ENCODE measurements at regions not wholly inside any gene's neighbourhood (a gene's known extent, or its start where the extent isn't known, plus 50 kb on each side); places are given as distances from the start of the nearest gene placed in this dataset.

DNA sequence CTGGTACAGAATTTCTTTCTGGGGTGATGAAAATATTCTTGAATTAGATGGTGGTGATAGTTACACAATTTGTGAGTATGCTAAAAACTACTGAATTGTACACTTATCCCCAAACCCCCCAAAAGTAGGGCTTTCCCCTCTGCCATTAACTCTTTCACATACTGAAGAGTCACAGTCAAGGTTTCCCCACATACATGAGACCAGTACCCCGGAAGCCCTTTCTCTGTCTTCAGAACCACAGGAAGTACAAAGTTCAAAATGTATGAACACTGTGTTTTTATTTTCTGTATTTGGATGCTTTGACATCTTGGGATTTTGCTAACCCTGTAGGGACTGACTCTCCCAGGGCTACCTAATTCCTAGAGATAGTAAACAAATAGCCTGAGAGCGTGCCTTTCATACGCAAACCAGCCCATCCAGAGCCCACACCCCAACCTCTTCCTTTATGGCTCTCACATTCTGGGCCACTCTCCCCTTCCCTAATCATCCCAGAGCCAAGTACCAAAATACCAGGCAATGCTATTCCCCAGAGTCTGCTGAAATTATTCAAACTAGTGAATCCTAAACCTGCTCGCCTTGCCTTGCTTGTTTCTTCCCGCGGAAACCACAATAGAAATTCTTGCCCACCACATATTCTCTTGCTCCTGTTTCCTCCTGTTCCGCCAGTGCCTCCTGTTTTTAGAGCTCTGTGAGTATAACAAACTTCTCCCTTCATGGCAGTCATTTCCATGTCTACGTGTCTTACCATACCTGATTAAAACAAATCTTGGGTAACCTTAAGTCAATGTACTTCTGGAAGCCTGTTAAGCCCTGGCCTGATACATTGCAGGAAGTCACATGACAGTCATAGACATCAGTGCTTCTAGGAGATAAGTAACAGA lies 524.8 kb downstream of the FUT8 start:
- Histone ChIP-seq H3K27me3 (ENCODE audit: insufficient read depth, low read length, poor library complexity, severe bottlenecking) (no peaks in the 10 kb centered on the region), H3K4me1 (ENCODE audit: insufficient read depth, low read length) (peaks cover 22% of the 10 kb centered on the region), H3K4me3 (ENCODE audit: low read length) (peak overlapping the region; percentile 16), H3K9me3 (ENCODE audit: low read length) (no peaks in the 10 kb centered on the region), H3K36me3 (ENCODE audit: insufficient read depth, low read length) (no peaks in the 10 kb centered on the region), H3K27ac (ENCODE audit: low read depth, low read length) (no peak overlapping the region)
- ChIA-PET POLR2A (no interaction called here), CTCF (no interaction called here)
- peaks cover 0 to 19% (median 6%) of the 10 kb centered on the region in 3 donors for H3K36me3 Mint-ChIP-seq
- H3K4me1 Mint-ChIP-seq: peaks cover 44 to 77% (median 69%) of the 10 kb centered on the region in 3 donors
- H3K27ac Mint-ChIP-seq: peak overlapping the region in 6 of 8 donors; percentile 24 to 81 (median 64)
- peaks cover 0 to 3% (median 0%) of the 10 kb centered on the region in 5 donors for H3K9me3 Mint-ChIP-seq
- peak overlapping the region in 5 of 7 donors; percentile 60 to 74 (median 66) for H3K4me3 Mint-ChIP-seq
- no peak for DNase-seq
- no peaks in the 10 kb centered on the region for H3K27me3 Mint-ChIP-seq

DNA sequence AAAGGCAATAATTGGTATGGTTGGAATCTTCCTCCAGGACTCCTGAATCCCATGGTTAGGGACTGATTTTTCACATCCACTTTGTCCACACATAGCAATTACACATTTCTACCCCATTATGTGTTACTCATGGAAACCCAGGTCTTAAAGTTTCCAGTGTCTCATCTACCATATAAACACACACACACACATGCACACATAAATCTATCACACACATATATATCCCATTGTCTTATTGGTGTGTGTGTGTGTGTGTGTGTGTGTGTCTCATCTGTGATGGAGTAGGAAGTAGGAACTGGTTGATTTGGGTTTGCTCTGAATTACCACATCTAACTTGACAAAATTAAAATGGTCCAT lies 525.4 kb downstream of the FUT8 start:
- Mint-ChIP-seq H3K9me3 (peaks cover 0 to 3% (median 0%) of the 10 kb centered on the region in 5 donors), H3K4me1 (peaks cover 41 to 73% (median 65%) of the 10 kb centered on the region in 3 donors), H3K27ac (peak overlapping the region in 2 of 8 donors; percentile 71 to 77), H3K36me3 (peaks cover 0 to 15% (median 5%) of the 10 kb centered on the region in 3 donors), H3K4me3 (peak overlapping the region in 4 of 7 donors; percentile 33 to 74 (median 68)), H3K27me3 (no peaks in the 10 kb centered on the region)
- CTCF ChIA-PET: no interaction called here
- H3K27me3 ChIP-seq (ENCODE audit: insufficient read depth, low read length, poor library complexity, severe bottlenecking): no peaks in the 10 kb centered on the region
- DNase-seq: no peak
- POLR2A ChIA-PET: no interaction called here
- no peaks in the 10 kb centered on the region for H3K9me3 ChIP-seq (ENCODE audit: low read length)
- H3K4me1 ChIP-seq (ENCODE audit: insufficient read depth, low read length): peaks cover 22% of the 10 kb centered on the region
- H3K27ac ChIP-seq (ENCODE audit: low read depth, low read length): no peak overlapping the region
- peak overlapping the region; percentile 16 for H3K4me3 ChIP-seq (ENCODE audit: low read length)
- no peaks in the 10 kb centered on the region for H3K36me3 ChIP-seq (ENCODE audit: insufficient read depth, low read length)

DNA sequence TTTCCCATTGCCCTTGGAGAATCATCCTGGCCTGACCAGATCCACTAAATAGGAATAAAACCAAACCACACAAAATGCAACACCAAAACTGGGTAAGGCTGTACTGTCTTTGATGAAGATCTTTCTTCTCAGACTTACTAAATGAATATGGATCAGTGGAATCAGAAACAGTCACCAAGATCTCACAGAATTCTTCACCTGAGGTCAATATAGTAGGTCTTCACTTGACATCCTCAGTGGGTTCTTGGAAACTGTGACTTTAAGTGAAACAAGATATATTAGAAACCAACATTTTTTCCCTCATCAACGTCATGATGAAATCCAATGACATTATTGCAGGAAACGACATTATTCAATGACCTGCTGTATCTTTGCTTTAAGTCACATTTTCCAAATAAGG lies 526.2 kb downstream of the FUT8 start:
- Histone ChIP-seq H3K4me1 (ENCODE audit: insufficient read depth, low read length) (peaks cover 29% of the 10 kb centered on the region), H3K27ac (ENCODE audit: low read depth, low read length) (no peak overlapping the region), H3K9me3 (ENCODE audit: low read length) (no peaks in the 10 kb centered on the region), H3K4me3 (ENCODE audit: low read length) (no peak overlapping the region), H3K36me3 (ENCODE audit: insufficient read depth, low read length) (no peaks in the 10 kb centered on the region), H3K27me3 (ENCODE audit: insufficient read depth, low read length, poor library complexity, severe bottlenecking) (no peaks in the 10 kb centered on the region)
- Mint-ChIP-seq H3K27me3 (no peaks in the 10 kb centered on the region), H3K27ac (no peak overlapping the region), H3K36me3 (peaks cover 0 to 10% (median 5%) of the 10 kb centered on the region in 3 donors), H3K4me1 (peaks cover 45 to 76% (median 69%) of the 10 kb centered on the region in 3 donors), H3K4me3 (no peak overlapping the region), H3K9me3 (peaks cover 0 to 3% (median 0%) of the 10 kb centered on the region in 5 donors)
- DNase-seq: no peak
- CTCF ChIA-PET: no interaction called here
- POLR2A ChIA-PET: no interaction called here

DNA sequence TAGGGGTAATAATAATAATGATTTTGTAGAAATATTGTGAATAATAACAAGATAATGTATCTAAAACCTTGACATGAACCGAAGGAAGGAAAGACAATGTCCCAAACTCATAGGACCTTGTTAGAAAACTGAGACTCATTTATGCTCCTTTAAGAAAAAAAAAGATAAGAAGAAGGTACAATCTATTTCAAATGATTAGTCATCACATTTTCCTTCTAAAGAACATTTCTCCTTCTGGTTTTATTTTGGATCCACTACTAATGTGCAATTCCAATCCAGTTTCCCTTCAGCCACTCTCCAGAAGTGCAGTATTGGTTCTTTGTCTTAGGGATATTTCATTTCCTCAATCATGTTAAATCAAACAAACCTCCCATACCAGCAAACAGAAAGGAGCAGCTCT lies 526.7 kb downstream of the FUT8 start:
- no peak overlapping the region for H3K4me3 ChIP-seq (ENCODE audit: low read length)
- no peak for DNase-seq
- CTCF ChIA-PET: no interaction called here
- POLR2A ChIA-PET: no interaction called here
- H3K4me3 Mint-ChIP-seq: no peak overlapping the region
- H3K27ac ChIP-seq (ENCODE audit: low read depth, low read length): no peak overlapping the region
- peaks cover 0 to 5% (median 5%) of the 10 kb centered on the region in 3 donors for H3K36me3 Mint-ChIP-seq
- H3K27me3 Mint-ChIP-seq: no peaks in the 10 kb centered on the region
- H3K36me3 ChIP-seq (ENCODE audit: insufficient read depth, low read length): no peaks in the 10 kb centered on the region
- peaks cover 45 to 76% (median 65%) of the 10 kb centered on the region in 3 donors for H3K4me1 Mint-ChIP-seq
- H3K27ac Mint-ChIP-seq: no peak overlapping the region
- no peaks in the 10 kb centered on the region for H3K9me3 ChIP-seq (ENCODE audit: low read length)
- peaks cover 29% of the 10 kb centered on the region for H3K4me1 ChIP-seq (ENCODE audit: insufficient read depth, low read length)
- H3K27me3 ChIP-seq (ENCODE audit: insufficient read depth, low read length, poor library complexity, severe bottlenecking): no peaks in the 10 kb centered on the region
- peaks cover 0 to under 1% (median 0%) of the 10 kb centered on the region in 5 donors for H3K9me3 Mint-ChIP-seq

DNA sequence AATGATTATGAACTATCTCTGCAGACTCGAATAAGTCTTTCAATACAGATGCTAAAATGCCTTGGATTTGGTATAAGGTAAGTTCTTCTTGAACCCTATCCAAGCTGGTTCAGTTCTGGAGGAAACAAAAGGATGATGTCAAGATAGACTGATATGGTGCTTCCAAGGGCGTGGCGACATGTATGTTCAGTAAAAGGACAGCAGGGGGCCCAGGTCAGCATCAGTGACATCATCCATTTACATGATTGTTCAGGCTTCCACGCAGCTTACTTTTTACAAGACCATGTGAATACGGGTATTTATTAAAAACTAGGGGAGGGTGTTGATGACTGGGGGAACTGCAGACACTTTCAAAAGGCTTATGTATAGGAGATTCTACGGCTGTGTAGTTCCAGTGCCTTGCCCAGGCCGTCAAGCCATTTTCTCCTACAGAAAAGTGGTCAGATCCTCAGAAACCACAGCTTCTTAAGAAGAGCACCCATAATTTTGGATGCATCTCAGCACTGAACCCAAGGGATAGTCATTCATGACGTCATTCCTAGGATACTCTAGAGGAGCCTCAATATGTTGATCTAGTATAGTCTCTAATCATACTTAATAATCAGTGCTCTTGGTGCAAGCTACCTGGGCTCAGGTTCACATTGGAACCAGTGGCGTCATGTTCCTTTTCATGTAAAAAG lies 527.7 kb downstream of the FUT8 start:
- H3K27me3 Mint-ChIP-seq: no peaks in the 10 kb centered on the region
- no peaks in the 10 kb centered on the region for H3K9me3 ChIP-seq (ENCODE audit: low read length)
- H3K4me3 Mint-ChIP-seq: no peak overlapping the region
- CTCF ChIA-PET: interaction anchor here (0.7 to 2.1 kb wide), 6 partner anchors 10 to 115 kb away, joined by 3 to 6 read pairs (median 3); no protein-coding TSS in a partner anchor
- no peak overlapping the region for H3K27ac Mint-ChIP-seq
- peaks cover 29% of the 10 kb centered on the region for H3K4me1 ChIP-seq (ENCODE audit: insufficient read depth, low read length)
- H3K36me3 Mint-ChIP-seq: peaks cover 0 to 4% (median 3%) of the 10 kb centered on the region in 3 donors
- no peak for DNase-seq
- H3K36me3 ChIP-seq (ENCODE audit: insufficient read depth, low read length): no peaks in the 10 kb centered on the region
- POLR2A ChIA-PET: no interaction called here
- no peaks in the 10 kb centered on the region for H3K27me3 ChIP-seq (ENCODE audit: insufficient read depth, low read length, poor library complexity, severe bottlenecking)
- H3K9me3 Mint-ChIP-seq: no peaks in the 10 kb centered on the region
- peaks cover 43 to 68% (median 57%) of the 10 kb centered on the region in 3 donors for H3K4me1 Mint-ChIP-seq
- H3K27ac ChIP-seq (ENCODE audit: low read depth, low read length): no peak overlapping the region
- no peak overlapping the region for H3K4me3 ChIP-seq (ENCODE audit: low read length)

DNA sequence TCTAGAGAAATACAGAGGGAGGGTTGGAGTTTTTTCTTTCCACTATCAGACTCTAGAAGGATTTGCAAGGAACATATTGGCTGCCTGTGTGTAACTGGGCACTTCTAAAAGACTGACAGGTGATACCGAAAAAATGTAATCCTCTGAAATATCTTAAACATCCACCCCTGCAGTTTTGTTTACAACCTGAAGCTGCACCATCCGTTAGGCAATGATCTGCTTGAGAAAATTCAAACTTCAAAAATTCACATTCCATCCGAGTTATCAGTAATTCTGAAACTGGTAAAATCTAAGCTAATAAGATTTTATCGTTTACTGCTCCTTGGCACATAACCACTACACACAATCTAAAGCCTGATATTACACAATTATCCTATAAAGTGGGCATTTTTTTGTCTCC lies 528.6 kb downstream of the FUT8 start:
- H3K27me3 ChIP-seq (ENCODE audit: insufficient read depth, low read length, poor library complexity, severe bottlenecking): no peaks in the 10 kb centered on the region
- Mint-ChIP-seq H3K9me3 (no peaks in the 10 kb centered on the region), H3K27me3 (no peaks in the 10 kb centered on the region), H3K27ac (peak overlapping the region in 1 of 8 donors; percentile 13), H3K36me3 (peaks cover 0 to 4% (median 3%) of the 10 kb centered on the region in 3 donors), H3K4me3 (peak overlapping the region in 2 of 7 donors; percentile 13 to 54), H3K4me1 (peaks cover 45 to 73% (median 62%) of the 10 kb centered on the region in 3 donors)
- H3K9me3 ChIP-seq (ENCODE audit: low read length): no peaks in the 10 kb centered on the region
- POLR2A ChIA-PET: interaction anchor here (0.8 kb wide), 1 partner anchor 95 kb away, joined by 3 read pairs; no protein-coding TSS in a partner anchor
- CTCF ChIA-PET: interaction anchor here (0.7 to 2.1 kb wide), 7 partner anchors 9 to 116 kb away, joined by 3 to 6 read pairs (median 3); no protein-coding TSS in a partner anchor
- H3K36me3 ChIP-seq (ENCODE audit: insufficient read depth, low read length): no peaks in the 10 kb centered on the region
- H3K4me1 ChIP-seq (ENCODE audit: insufficient read depth, low read length): peaks cover 29% of the 10 kb centered on the region
- no peak overlapping the region for H3K27ac ChIP-seq (ENCODE audit: low read depth, low read length)
- no peak for DNase-seq
- H3K4me3 ChIP-seq (ENCODE audit: low read length): no peak overlapping the region

DNA sequence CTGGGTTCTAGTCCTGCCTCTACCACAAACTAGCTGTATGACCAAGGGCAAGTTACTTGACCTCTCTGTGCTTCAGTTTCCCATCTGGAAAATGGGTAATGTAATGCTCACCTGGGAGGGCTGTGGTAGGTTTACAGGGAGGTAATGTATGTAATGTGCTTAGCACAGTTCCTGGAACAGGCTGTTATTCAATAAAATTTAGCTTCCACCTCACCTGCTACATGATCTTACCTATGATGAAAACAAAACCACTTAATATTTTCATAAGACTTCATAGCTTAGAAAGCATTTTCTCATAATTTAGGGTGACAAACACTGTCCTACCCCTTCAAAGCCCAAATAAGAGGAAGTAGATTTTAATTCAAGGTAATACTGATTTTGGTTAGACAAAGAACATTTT lies 530.6 kb downstream of the FUT8 start:
- Mint-ChIP-seq H3K36me3 (no peaks in the 10 kb centered on the region), H3K27me3 (no peaks in the 10 kb centered on the region), H3K27ac (peak overlapping the region in 1 of 8 donors; percentile 22), H3K4me3 (no peak overlapping the region), H3K4me1 (peaks cover 29 to 56% (median 50%) of the 10 kb centered on the region in 3 donors), H3K9me3 (no peaks in the 10 kb centered on the region)
- H3K4me1 ChIP-seq (ENCODE audit: insufficient read depth, low read length): peaks cover 13% of the 10 kb centered on the region
- H3K27me3 ChIP-seq (ENCODE audit: insufficient read depth, low read length, poor library complexity, severe bottlenecking): no peaks in the 10 kb centered on the region
- no peaks in the 10 kb centered on the region for H3K9me3 ChIP-seq (ENCODE audit: low read length)
- H3K27ac ChIP-seq (ENCODE audit: low read depth, low read length): no peak overlapping the region
- POLR2A ChIA-PET: no interaction called here
- DNase-seq: no peak
- no peak overlapping the region for H3K4me3 ChIP-seq (ENCODE audit: low read length)
- no peaks in the 10 kb centered on the region for H3K36me3 ChIP-seq (ENCODE audit: insufficient read depth, low read length)
- CTCF ChIA-PET: interaction anchor here (1.0 to 1.6 kb wide), 2 partner anchors 8 to 15 kb away, joined by 3 to 4 read pairs; no protein-coding TSS in a partner anchor
